HL-60 (cell line): ENCODE measurements at regions not wholly inside any gene's neighbourhood (a gene's known extent, or its start where the extent isn't known, plus 50 kb on each side); places are given as distances from the start of the nearest gene placed in this dataset.

Experiments
- CTCF ChIP-seq: IDR thresholded peaks from one replicate; pipeline ENCODE4 v1.5.1; 2011; ENCODE audit warnings: low read length, control low read depth, inconsistent platforms; ENCODE audit not compliant: insufficient read depth
- POLR2AphosphoS5 ChIP-seq: IDR thresholded peaks from 2 replicates; pipeline ENCODE4 v1.6.1; 2012; ENCODE audit warnings: low read depth

GRCh38 chr9:80059979-80060378 lies 488.2 kb downstream of the TLE4 start:
- TF ChIP-seq POLR2AphosphoS5 (no peak), CTCF (no peak)
